ENCODE measurements at regions not wholly inside any gene's neighbourhood (a gene's known extent, or its start where the extent isn't known, plus 50 kb on each side); places are given as distances from the start of the nearest gene placed in this dataset.
"Not testable (repeated sequence)": the region's sequence is repeated elsewhere in the genome, so short reads cannot be mapped to it uniquely, and the experiment has no call there.

- not testable (repeated sequence) for DNase-seq
Observed at GRCh38 chr1:149157409-149157808, 54.1 kb upstream of the NBPF9 start.

GRCh38 chr1:149158308-149158707 lies 55.0 kb upstream of the NBPF9 start:
- not testable (repeated sequence) for DNase-seq

- DNase-seq: not testable (repeated sequence)
Observed at GRCh38 chr1:149163063-149163444, 59.7 kb upstream of the NBPF9 start.

- DNase-seq: not testable (repeated sequence)
Observed at GRCh38 chr1:149174765-149175164, 71.4 kb upstream of the NBPF9 start.

GRCh38 chr1:149175812-149176211 lies 72.5 kb upstream of the NBPF9 start:
- not testable (repeated sequence) for DNase-seq

GRCh38 chr1:149176453-149177316 lies 73.3 kb upstream of the NBPF9 start:
- DNase-seq: peak; percentile 4 to 59

GRCh38 chr1:149190742-149191141 lies 87.4 kb upstream of the NBPF9 start:
- DNase-seq: not testable (repeated sequence)

- DNase-seq: not testable (repeated sequence)
Observed at GRCh38 chr1:149196651-149197050, 93.3 kb upstream of the NBPF9 start.

GRCh38 chr1:149200567-149200966 lies 97.2 kb upstream of the NBPF9 start:
- DNase-seq: not testable (repeated sequence)

GRCh38 chr1:149202283-149202682 lies 98.9 kb upstream of the NBPF9 start:
- not testable (repeated sequence) for DNase-seq

GRCh38 chr1:149204396-149204795 lies 101.0 kb upstream of the NBPF9 start:
- DNase-seq: not testable (repeated sequence)

GRCh38 chr1:149208836-149209235 lies 105.5 kb upstream of the NBPF9 start:
- not testable (repeated sequence) for DNase-seq

GRCh38 chr1:149211757-149212420 lies 108.5 kb upstream of the NBPF9 start:
- not testable (repeated sequence) for DNase-seq

GRCh38 chr1:149212946-149213345 lies 109.6 kb upstream of the NBPF9 start:
- DNase-seq: not testable (repeated sequence)

- not testable (repeated sequence) for DNase-seq
Observed at GRCh38 chr1:149213673-149214072, 110.3 kb upstream of the NBPF9 start.

- DNase-seq: not testable (repeated sequence)
Observed at GRCh38 chr1:149218080-149218988, 115.0 kb upstream of the NBPF9 start.

- not testable (repeated sequence) for DNase-seq
Observed at GRCh38 chr1:149219539-149219938, 116.2 kb upstream of the NBPF9 start.

GRCh38 chr1:149220463-149221074 lies 117.2 kb upstream of the NBPF9 start:
- not testable (repeated sequence) for DNase-seq

- not testable (repeated sequence) for DNase-seq
Observed at GRCh38 chr1:149227933-149228665, 124.7 kb upstream of the NBPF9 start.

- not testable (repeated sequence) for DNase-seq
Observed at GRCh38 chr1:149228672-149229585, 125.6 kb upstream of the NBPF9 start.

All from NCI-H2081 (cell line).